HFFc6 (cell line): ENCODE measurements at regions not wholly inside any gene's neighbourhood (a gene's known extent, or its start where the extent isn't known, plus 50 kb on each side); places are given as distances from the start of the nearest gene placed in this dataset.

Experiments
- DNase-seq: peaks from one replicate; pipeline ENCODE4 v3.0.0-alpha.2; 2018
- H3K27ac Mint-ChIP-seq: 2 replicates; pipeline ENCODE4 v1.8.0; 2020; ENCODE audit warnings: mild to moderate bottlenecking, mixed read lengths
- H3K27me3 Mint-ChIP-seq: 2 replicates; pipeline ENCODE4 v1.8.0; 2021; ENCODE audit warnings: mild to moderate bottlenecking, moderate library complexity, mixed read lengths; ENCODE audit not compliant: insufficient read depth
- H3K36me3 Mint-ChIP-seq: 2 replicates; pipeline ENCODE4 v1.8.0; 2021; ENCODE audit warnings: low read depth, mixed read lengths
- H3K4me1 Mint-ChIP-seq: 2 replicates; pipeline ENCODE4 v1.8.0; 2020; ENCODE audit warnings: low read depth, mixed read lengths
- H3K4me3 Mint-ChIP-seq: 2 replicates; pipeline ENCODE4 v1.8.0; 2020; ENCODE audit warnings: mild to moderate bottlenecking, moderate library complexity, mixed read lengths
- H3K9me3 Mint-ChIP-seq: 2 replicates; pipeline ENCODE4 v1.8.0; 2020; ENCODE audit warnings: mild to moderate bottlenecking, mixed read lengths
- TF ChIP-seq, protein P1 (sequence below): fragments of 200-600 bp; sonication (generic); IDR thresholded peaks from 2 replicates; pipeline ENCODE4 v1.5.0; 2021; ENCODE audit warnings: antibody characterized with exemption, mild to moderate bottlenecking

DNA sequence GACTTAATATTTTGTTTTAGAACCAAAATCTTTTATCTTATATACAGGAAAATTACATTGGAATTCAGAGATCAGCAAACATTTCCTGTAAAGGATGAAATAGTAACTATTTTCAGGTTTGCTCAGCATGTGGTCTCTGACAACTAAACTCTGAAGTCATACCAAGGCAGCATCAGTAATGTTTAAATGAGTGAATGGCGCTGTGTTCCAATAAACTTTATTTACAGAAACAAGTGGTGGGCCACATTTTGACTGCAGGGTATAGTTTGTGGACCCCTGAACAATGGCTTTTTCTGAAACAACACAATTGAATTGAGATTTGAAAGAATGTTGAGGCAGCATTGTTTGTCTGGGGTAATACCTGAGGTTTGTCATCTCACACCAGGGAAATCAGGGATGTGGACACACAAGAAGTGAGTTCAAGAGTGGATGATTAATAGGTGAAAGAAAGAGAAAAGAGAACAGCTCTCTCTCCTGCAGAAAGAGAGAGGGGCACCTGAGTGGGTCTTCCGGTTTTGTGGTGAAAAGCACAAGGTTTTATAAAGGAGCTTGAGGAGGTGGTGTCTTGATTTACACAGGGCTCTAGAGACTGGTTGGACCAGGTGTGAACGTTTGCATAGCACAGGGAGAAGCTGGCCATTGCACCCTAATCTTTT lies 113.5 kb upstream of the VPREB1 start:
- H3K27me3 Mint-ChIP-seq, result peaks cover 12% of the 10 kb centered on the region
- TF ChIP-seq, protein P1, sequence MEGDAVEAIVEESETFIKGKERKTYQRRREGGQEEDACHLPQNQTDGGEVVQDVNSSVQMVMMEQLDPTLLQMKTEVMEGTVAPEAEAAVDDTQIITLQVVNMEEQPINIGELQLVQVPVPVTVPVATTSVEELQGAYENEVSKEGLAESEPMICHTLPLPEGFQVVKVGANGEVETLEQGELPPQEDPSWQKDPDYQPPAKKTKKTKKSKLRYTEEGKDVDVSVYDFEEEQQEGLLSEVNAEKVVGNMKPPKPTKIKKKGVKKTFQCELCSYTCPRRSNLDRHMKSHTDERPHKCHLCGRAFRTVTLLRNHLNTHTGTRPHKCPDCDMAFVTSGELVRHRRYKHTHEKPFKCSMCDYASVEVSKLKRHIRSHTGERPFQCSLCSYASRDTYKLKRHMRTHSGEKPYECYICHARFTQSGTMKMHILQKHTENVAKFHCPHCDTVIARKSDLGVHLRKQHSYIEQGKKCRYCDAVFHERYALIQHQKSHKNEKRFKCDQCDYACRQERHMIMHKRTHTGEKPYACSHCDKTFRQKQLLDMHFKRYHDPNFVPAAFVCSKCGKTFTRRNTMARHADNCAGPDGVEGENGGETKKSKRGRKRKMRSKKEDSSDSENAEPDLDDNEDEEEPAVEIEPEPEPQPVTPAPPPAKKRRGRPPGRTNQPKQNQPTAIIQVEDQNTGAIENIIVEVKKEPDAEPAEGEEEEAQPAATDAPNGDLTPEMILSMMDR, result no peak
- no peaks in the 10 kb centered on the region for H3K4me1 Mint-ChIP-seq
- H3K4me3 Mint-ChIP-seq, result no peak overlapping the region
- H3K36me3 Mint-ChIP-seq, result no peaks in the 10 kb centered on the region
- H3K27ac Mint-ChIP-seq, result no peak overlapping the region
- H3K9me3 Mint-ChIP-seq, result no peaks in the 10 kb centered on the region
- no peak for DNase-seq

DNA sequence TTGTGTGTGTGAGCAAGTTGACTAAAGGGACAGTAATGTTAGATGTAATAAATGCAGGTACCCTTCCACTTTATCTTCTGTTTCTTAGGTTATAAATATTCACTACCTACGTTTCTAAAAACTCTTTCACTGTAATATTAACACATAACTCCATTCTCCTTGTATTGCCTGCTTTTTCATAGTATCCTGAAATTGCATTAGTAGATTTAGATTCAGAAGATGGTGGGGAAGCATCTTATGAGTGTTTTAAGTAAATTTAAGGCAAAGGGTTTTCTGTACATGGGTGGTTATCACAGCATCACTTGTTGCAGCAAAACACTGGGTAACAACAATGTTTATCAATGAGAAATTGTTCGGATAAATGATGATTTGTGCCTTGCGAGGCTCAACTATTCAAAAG lies 115.2 kb upstream of the VPREB1 start:
- no peaks in the 10 kb centered on the region for H3K36me3 Mint-ChIP-seq
- no peak overlapping the region for H3K4me3 Mint-ChIP-seq
- H3K4me1 Mint-ChIP-seq, result no peaks in the 10 kb centered on the region
- no peaks in the 10 kb centered on the region for H3K9me3 Mint-ChIP-seq
- peaks cover 8% of the 10 kb centered on the region for H3K27me3 Mint-ChIP-seq
- no peak for DNase-seq
- H3K27ac Mint-ChIP-seq, result no peak overlapping the region
- TF ChIP-seq, protein P1, result no peak

DNA sequence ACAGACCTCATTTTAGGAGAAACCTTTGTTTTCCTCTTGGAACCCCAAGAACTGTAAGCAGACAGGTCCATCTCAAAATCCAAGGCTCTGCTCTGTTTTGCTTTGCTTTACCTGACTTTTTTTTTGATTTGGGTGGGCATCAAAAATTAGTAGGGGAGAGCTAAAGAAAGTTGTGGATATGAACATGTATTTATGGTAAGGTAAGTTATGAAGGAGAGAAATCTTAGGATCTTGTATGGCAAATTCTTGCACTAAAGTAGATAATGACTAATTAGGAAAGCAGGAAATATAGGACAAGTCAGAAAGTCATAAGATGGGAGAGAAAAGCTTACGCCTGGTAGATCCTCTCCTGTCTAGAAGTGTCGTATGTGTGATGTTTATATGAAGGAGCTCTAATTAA lies 116.1 kb upstream of the VPREB1 start:
- no peaks in the 10 kb centered on the region for H3K4me1 Mint-ChIP-seq
- H3K27me3 Mint-ChIP-seq, result peaks cover 11% of the 10 kb centered on the region
- H3K27ac Mint-ChIP-seq, result no peak overlapping the region
- TF ChIP-seq, protein P1, result no peak
- no peak overlapping the region for H3K4me3 Mint-ChIP-seq
- H3K9me3 Mint-ChIP-seq, result no peaks in the 10 kb centered on the region
- no peak for DNase-seq
- no peaks in the 10 kb centered on the region for H3K36me3 Mint-ChIP-seq

DNA sequence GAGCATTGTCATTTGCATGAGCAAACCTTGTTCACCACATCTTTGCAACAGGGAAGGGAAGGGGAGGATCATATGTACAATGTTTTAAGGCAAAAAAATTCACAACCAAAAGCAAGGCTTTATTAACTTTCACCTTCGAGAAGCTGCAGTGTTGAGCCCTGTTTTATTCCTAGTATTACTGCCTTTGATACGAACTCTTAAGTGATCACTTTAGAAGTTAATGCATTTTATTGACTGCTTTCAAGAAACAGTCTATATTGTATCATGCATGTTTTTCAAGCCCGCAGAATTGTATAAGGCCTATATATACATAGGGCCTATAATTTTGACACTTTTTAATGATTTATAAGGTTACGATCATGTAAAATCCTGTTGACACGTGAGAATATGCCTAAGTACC lies 117.5 kb upstream of the VPREB1 start:
- H3K4me3 Mint-ChIP-seq, result no peak overlapping the region
- no peaks in the 10 kb centered on the region for H3K9me3 Mint-ChIP-seq
- H3K36me3 Mint-ChIP-seq, result no peaks in the 10 kb centered on the region
- peaks cover 9% of the 10 kb centered on the region for H3K27me3 Mint-ChIP-seq
- H3K27ac Mint-ChIP-seq, result no peak overlapping the region
- no peak for DNase-seq
- no peaks in the 10 kb centered on the region for H3K4me1 Mint-ChIP-seq
- TF ChIP-seq, protein P1, result no peak

DNA sequence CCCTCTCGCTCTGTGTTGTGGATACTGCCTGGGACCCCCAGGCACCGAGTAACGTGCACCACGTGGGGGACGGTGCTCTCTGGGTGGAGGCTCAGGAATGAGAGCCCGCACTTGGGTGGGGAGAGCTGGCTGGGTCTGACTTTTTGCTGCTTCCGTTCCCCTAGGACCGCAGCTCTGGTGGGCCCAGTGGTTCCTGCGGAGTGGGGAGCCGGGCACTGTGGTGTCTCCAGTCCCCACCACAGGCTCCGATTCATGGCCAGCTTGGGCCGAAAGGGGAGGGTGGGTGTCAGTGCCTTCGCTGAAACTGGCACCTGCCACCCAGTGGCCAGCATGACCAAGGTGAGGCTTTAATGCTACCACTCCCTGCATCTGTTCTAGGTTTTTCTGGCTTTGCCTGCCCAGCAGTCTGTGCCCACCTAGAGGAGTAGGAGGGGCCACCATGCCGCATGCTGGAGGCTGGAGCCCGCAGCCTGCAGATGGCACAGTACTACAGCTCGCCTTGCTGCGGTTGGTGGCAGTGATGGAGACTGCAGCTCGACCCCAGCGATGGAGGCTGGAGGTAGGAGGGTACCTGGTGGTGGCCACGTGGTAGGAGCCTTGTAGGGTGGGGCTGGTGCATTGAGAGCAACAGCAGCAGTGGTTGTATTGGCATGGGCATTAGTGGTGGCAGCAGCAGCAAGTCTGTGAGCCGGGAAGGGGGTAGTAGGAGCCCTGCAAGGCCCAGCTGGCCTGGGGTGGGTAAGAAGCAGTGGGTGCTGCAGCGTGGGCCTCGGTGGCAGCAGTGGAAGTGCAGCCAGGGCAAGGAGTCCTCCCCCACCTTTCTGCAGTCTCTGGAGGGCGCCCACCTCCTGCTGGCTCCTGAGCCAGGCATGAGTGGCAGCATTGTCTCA lies 118.8 kb upstream of the VPREB1 start:
- Mint-ChIP-seq H3K4me1 (no peaks in the 10 kb centered on the region), H3K27ac (no peak overlapping the region), H3K9me3 (no peaks in the 10 kb centered on the region), H3K4me3 (no peak overlapping the region), H3K36me3 (no peaks in the 10 kb centered on the region), H3K27me3 (peaks cover 9% of the 10 kb centered on the region)
- DNase-seq, result no peak
- TF ChIP-seq, protein P1, result no peak
